ENCODE measurements at regions not wholly inside any gene's neighbourhood (a gene's known extent, or its start where the extent isn't known, plus 50 kb on each side); places are given as distances from the start of the nearest gene placed in this dataset.

GRCh38 chr11:37504060-37504611 lies 906.1 kb upstream of the RAG2 start (continued):
- TF ChIP-seq MYC (IDR thresholded peaks at IDR 0.05; ENCODE audit: insufficient read depth, insufficient read length, insufficient replicate concordance, low read length, severe bottlenecking): no peak
- TF ChIP-seq EED (IDR thresholded peaks at IDR 0.05; ENCODE audit: low read depth): peak; percentile 100
- no peak for TF ChIP-seq MYB (IDR thresholded peaks at IDR 0.05; ENCODE audit: borderline replicate concordance, low read depth, low read length)
- peak; percentile 88 for TF ChIP-seq NR2F1 (conservative IDR thresholded peaks at IDR 0.05)
- TF ChIP-seq KDM1A (IDR thresholded peaks at IDR 0.05; ENCODE audit: borderline replicate concordance): no peak
- TF ChIP-seq IRF4 (IDR thresholded peaks at IDR 0.05; ENCODE audit: low read depth, low read length): peak; percentile 99
- no peak for TF ChIP-seq E2F4 (IDR thresholded peaks at IDR 0.05; ENCODE audit: low read depth, low read length)
- TF ChIP-seq CEBPB (IDR thresholded peaks at IDR 0.05; ENCODE audit: borderline replicate concordance in 1 of 2, low read depth in 2 of 2, low read length in 2 of 2): peak in 1 of 2 experiments; percentile 100; a peak in 2 of 4 replicates
- no peak for TF ChIP-seq SMARCA5 (IDR thresholded peaks at IDR 0.05)
- TF ChIP-seq NFYA (IDR thresholded peaks at IDR 0.05; ENCODE audit: borderline replicate concordance, low read depth, low read length): no peak
- TF ChIP-seq POU2F2 (IDR thresholded peaks at IDR 0.05; ENCODE audit: borderline replicate concordance, low read depth, low read length): peak; percentile 91
- TF ChIP-seq EZH2 (IDR thresholded peaks at IDR 0.05; ENCODE audit: borderline replicate concordance, control insufficient read depth, low read depth, low read length): no peak
- TF ChIP-seq HDAC2 (IDR thresholded peaks at IDR 0.05): no peak
- peak; percentile 97 for TF ChIP-seq CBX5 (IDR thresholded peaks at IDR 0.05; ENCODE audit: low read depth)
- no peak for TF ChIP-seq POLR2AphosphoS2 (IDR thresholded peaks at IDR 0.05; ENCODE audit: low read depth, low read length)
- TF ChIP-seq CTCF (IDR thresholded peaks at IDR 0.05 in 2 of 3, conservative IDR thresholded peaks at IDR 0.05 in 1 of 3; ENCODE audit: control insufficient read depth in 2 of 3, extremely low read depth in 1 of 3, insufficient read depth in 1 of 3, low read depth in 3 of 3, low read length in 3 of 3): no peak
- TF ChIP-seq ZNF687 (IDR thresholded peaks at IDR 0.05): no peak
- no peak for TF ChIP-seq ZZZ3 (IDR thresholded peaks at IDR 0.05; ENCODE audit: control insufficient read depth, insufficient read length, low read depth)
- peak; percentile 73; the same call in 1 of the 2 replicates for TF ChIP-seq MLLT1 (IDR thresholded peaks at IDR 0.05)
- TF ChIP-seq BRCA1 (IDR thresholded peaks at IDR 0.05; ENCODE audit: low read depth, low read length): no peak
- TF ChIP-seq STAT1 (conservative IDR thresholded peaks at IDR 0.05): no peak
- peak; percentile 100 for TF ChIP-seq NFIC (IDR thresholded peaks at IDR 0.05; ENCODE audit: low read depth, low read length)
- TF ChIP-seq TCF7 (IDR thresholded peaks at IDR 0.05; ENCODE audit: borderline replicate concordance): peak; percentile 94
- no peak for TF ChIP-seq ZNF622 (IDR thresholded peaks at IDR 0.05)

All from GM12878 (cell line).